Sigmoid colon (tissue), 3 donors: ENCODE measurements at regions not wholly inside any gene's neighbourhood (a gene's known extent, or its start where the extent isn't known, plus 50 kb on each side); places are given as distances from the start of the nearest gene placed in this dataset.

Experiments
- POLR2A ChIP-seq, 2 donors: fragments of 450-650 bp; IDR thresholded peaks; one replicate each; pipeline ENCODE4 v1.6.1; 2016; ENCODE audit warnings: antibody characterized with exemption in 2 of 2, mild to moderate bottlenecking in 2 of 2, moderate library complexity in 2 of 2
- TF ChIP-seq, protein P1 (sequence below), 4 experiments: fragments of 450-650 bp in 3 of 4; fragments of 200-600 bp in 1 of 4; IDR thresholded peaks; one replicate each; pipeline ENCODE4 v1.5.1; 2016 to 2019; ENCODE audit warnings: antibody characterized with exemption in 4 of 4, mild to moderate bottlenecking in 3 of 4, moderate library complexity in 2 of 4

DNA sequence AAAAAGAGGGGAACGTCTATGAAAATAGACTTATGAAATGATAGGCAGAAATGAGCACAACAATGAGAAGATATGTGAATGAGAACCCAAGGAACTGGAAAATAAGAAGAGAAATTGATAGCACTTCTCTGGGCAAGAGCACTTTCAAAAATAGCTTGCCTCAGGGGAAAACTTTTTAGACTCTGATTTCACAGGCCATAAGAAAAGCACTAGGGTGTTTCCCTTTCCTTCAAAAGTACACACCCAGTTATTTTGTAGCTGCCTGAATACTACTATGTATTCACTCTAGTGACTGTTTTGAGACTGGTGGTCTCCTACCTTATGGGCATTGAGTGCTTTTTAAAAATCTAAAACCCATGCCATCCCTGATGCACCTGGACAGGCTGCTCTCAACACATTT is 172.3 kb upstream of the SOX6 start:
- TF ChIP-seq, protein P1, sequence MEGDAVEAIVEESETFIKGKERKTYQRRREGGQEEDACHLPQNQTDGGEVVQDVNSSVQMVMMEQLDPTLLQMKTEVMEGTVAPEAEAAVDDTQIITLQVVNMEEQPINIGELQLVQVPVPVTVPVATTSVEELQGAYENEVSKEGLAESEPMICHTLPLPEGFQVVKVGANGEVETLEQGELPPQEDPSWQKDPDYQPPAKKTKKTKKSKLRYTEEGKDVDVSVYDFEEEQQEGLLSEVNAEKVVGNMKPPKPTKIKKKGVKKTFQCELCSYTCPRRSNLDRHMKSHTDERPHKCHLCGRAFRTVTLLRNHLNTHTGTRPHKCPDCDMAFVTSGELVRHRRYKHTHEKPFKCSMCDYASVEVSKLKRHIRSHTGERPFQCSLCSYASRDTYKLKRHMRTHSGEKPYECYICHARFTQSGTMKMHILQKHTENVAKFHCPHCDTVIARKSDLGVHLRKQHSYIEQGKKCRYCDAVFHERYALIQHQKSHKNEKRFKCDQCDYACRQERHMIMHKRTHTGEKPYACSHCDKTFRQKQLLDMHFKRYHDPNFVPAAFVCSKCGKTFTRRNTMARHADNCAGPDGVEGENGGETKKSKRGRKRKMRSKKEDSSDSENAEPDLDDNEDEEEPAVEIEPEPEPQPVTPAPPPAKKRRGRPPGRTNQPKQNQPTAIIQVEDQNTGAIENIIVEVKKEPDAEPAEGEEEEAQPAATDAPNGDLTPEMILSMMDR (IDR thresholded peaks at IDR 0.05): no peak
- TF ChIP-seq POLR2A (IDR thresholded peaks at IDR 0.05): no peak
